ENCODE measurements at regions not wholly inside any gene's neighbourhood (a gene's known extent, or its start where the extent isn't known, plus 50 kb on each side); places are given as distances from the start of the nearest gene placed in this dataset.

DNA sequence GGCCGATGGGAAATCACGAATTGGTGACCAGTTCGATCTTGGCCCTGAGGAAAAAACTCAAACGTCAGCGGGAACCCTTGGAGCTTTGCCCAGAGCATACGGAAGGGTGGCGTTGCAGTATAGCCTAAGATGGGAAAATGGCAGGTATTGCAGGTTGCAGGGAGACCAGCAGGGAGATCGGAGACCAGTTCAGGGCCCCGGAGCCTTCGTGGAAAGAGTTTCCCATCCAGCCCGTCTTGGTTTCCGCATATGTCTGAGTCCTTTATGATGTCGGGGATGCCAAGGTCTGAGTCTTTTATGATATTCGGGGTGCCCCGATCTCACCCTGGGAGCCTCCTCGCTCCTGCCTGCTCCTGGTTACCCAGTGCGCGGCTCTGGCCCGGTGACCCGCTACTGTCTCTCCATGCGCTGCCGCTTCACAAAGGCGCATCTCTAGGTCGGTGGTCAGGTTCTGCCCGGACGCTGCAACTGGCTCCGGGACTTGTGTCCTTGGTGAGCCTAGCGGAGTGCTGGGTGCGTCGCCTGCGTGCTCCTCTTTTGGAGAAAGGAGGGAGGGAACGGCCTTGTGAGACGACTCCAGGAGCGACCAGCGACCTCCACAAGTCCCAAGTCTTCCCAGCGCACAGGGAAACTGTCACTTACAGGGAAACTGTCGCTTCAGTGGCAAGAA lies 94.2 kb downstream of the PRKAB2 start:
- H3K9me3 ChIP-seq (ENCODE audit: low read depth) = no peaks in the 10 kb centered on the region
- no peaks in the 10 kb centered on the region for H3K9me2 ChIP-seq (replicated peaks; ENCODE audit: insufficient read depth)
- H3K27ac ChIP-seq = no peak overlapping the region
- H3K27me3 ChIP-seq = peaks cover 9% of the 10 kb centered on the region
- TF ChIP-seq, protein P1, sequence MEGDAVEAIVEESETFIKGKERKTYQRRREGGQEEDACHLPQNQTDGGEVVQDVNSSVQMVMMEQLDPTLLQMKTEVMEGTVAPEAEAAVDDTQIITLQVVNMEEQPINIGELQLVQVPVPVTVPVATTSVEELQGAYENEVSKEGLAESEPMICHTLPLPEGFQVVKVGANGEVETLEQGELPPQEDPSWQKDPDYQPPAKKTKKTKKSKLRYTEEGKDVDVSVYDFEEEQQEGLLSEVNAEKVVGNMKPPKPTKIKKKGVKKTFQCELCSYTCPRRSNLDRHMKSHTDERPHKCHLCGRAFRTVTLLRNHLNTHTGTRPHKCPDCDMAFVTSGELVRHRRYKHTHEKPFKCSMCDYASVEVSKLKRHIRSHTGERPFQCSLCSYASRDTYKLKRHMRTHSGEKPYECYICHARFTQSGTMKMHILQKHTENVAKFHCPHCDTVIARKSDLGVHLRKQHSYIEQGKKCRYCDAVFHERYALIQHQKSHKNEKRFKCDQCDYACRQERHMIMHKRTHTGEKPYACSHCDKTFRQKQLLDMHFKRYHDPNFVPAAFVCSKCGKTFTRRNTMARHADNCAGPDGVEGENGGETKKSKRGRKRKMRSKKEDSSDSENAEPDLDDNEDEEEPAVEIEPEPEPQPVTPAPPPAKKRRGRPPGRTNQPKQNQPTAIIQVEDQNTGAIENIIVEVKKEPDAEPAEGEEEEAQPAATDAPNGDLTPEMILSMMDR (IDR thresholded peaks at IDR 0.05; ENCODE audit: poor library complexity) = no peak
- TF ChIP-seq EZH2 (IDR thresholded peaks at IDR 0.05; ENCODE audit: borderline replicate concordance) (no peak), EZH2phosphoT487 (IDR thresholded peaks at IDR 0.05; ENCODE audit: low read depth, severe bottlenecking, unreplicated experiment) (no peak)
- no peaks in the 10 kb centered on the region for H4K20me1 ChIP-seq (ENCODE audit: insufficient read depth, poor library complexity, severe bottlenecking)
- H3K4me1 ChIP-seq (ENCODE audit: insufficient read depth) = no peaks in the 10 kb centered on the region
- 95% methylated on average over 37 of the region's 37 CpGs for WGBS (ENCODE audit: low lambda C conversion rate, missing lambda C conversion rate)
- no peak overlapping the region for H3K4me3 ChIP-seq
- no peak overlapping the region for H2AFZ ChIP-seq
- H3K36me3 ChIP-seq (replicated peaks; ENCODE audit: insufficient read depth, low read depth) = no peaks in the 10 kb centered on the region
- no peak for DNase-seq (ENCODE audit: low spot score)
- no peak overlapping the region for H3K4me2 ChIP-seq
- no peaks in the 10 kb centered on the region for H3K79me2 ChIP-seq

GRCh38 chr1:147077523-147077922 lies 94.7 kb downstream of the PRKAB2 start:
- peaks cover 7% of the 10 kb centered on the region for H3K27me3 ChIP-seq
- no peaks in the 10 kb centered on the region for H3K9me2 ChIP-seq (replicated peaks; ENCODE audit: insufficient read depth)
- H2AFZ ChIP-seq = no peak overlapping the region
- no peaks in the 10 kb centered on the region for H3K36me3 ChIP-seq (replicated peaks; ENCODE audit: insufficient read depth, low read depth)
- no peak overlapping the region for H3K4me2 ChIP-seq
- H3K27ac ChIP-seq = no peak overlapping the region
- no peak overlapping the region for H3K4me3 ChIP-seq
- no peaks in the 10 kb centered on the region for H3K79me2 ChIP-seq
- TF ChIP-seq, protein P1 (IDR thresholded peaks at IDR 0.05; ENCODE audit: poor library complexity) = no peak
- TF ChIP-seq EZH2phosphoT487 (IDR thresholded peaks at IDR 0.05; ENCODE audit: low read depth, severe bottlenecking, unreplicated experiment) (no peak), EZH2 (IDR thresholded peaks at IDR 0.05; ENCODE audit: borderline replicate concordance) (no peak)
- H4K20me1 ChIP-seq (ENCODE audit: insufficient read depth, poor library complexity, severe bottlenecking) = no peaks in the 10 kb centered on the region
- 93% methylated on average over 19 of the region's 20 CpGs for WGBS (ENCODE audit: low lambda C conversion rate, missing lambda C conversion rate)
- no peaks in the 10 kb centered on the region for H3K9me3 ChIP-seq (ENCODE audit: low read depth)
- H3K4me1 ChIP-seq (ENCODE audit: insufficient read depth) = no peaks in the 10 kb centered on the region
- DNase-seq (ENCODE audit: low spot score) = no peak

GRCh38 chr1:147077081-147077480 lies 95.2 kb downstream of the PRKAB2 start:
- Histone ChIP-seq H3K36me3 (replicated peaks; ENCODE audit: insufficient read depth, low read depth) (no peaks in the 10 kb centered on the region), H3K9me2 (replicated peaks; ENCODE audit: insufficient read depth) (no peaks in the 10 kb centered on the region), H3K79me2 (no peaks in the 10 kb centered on the region), H3K27ac (no peak overlapping the region), H3K27me3 (peaks cover 4% of the 10 kb centered on the region), H4K20me1 (ENCODE audit: insufficient read depth, poor library complexity, severe bottlenecking) (no peaks in the 10 kb centered on the region), H3K4me3 (no peak overlapping the region), H2AFZ (no peak overlapping the region), H3K4me2 (no peak overlapping the region), H3K9me3 (ENCODE audit: low read depth) (no peaks in the 10 kb centered on the region), H3K4me1 (ENCODE audit: insufficient read depth) (no peaks in the 10 kb centered on the region)
- WGBS (ENCODE audit: low lambda C conversion rate, missing lambda C conversion rate) = 98% methylated on average over 27 of the region's 28 CpGs
- DNase-seq (ENCODE audit: low spot score) = no peak
- TF ChIP-seq, protein P1 (IDR thresholded peaks at IDR 0.05; ENCODE audit: poor library complexity) = no peak
- TF ChIP-seq EZH2 (IDR thresholded peaks at IDR 0.05; ENCODE audit: borderline replicate concordance) (no peak), EZH2phosphoT487 (IDR thresholded peaks at IDR 0.05; ENCODE audit: low read depth, severe bottlenecking, unreplicated experiment) (no peak)

Data from hepatocyte (in vitro differentiated cells).